ENCODE measurements at regions not wholly inside any gene's neighbourhood (a gene's known extent, or its start where the extent isn't known, plus 50 kb on each side); places are given as distances from the start of the nearest gene placed in this dataset.

GRCh38 chr11:92682136-92682535 lies 287.3 kb upstream of the MTNR1B start:
- no peak for TF ChIP-seq CTCF (IDR thresholded peaks at IDR 0.05; ENCODE audit: low read depth, low read length, missing input control)
- TF ChIP-seq MAX (IDR thresholded peaks at IDR 0.05), result no peak
- no peak for TF ChIP-seq JUND (IDR thresholded peaks at IDR 0.05)
- no peak for TF ChIP-seq ZBTB33 (IDR thresholded peaks at IDR 0.05)
- no peak for TF ChIP-seq NR2F2 (IDR thresholded peaks at IDR 0.05)
- no peak for TF ChIP-seq FOXA1 (IDR thresholded peaks at IDR 0.05)
- no peak for TF ChIP-seq RAD21 (IDR thresholded peaks at IDR 0.05)
- no peak for TF ChIP-seq ATF3 (IDR thresholded peaks at IDR 0.05)
- no peak for TF ChIP-seq SP1 (IDR thresholded peaks at IDR 0.05)

All from liver (tissue), 3 donors.